Upper lobe of left lung (tissue), 6 donors: ENCODE measurements at regions not wholly inside any gene's neighbourhood (a gene's known extent, or its start where the extent isn't known, plus 50 kb on each side); places are given as distances from the start of the nearest gene placed in this dataset.
A peak's percentile ranks its signal among the peaks of the same experiment; 100 is the strongest.

ENCODE experiments used
- ATAC-seq, 2 donors: fragments of 200-7000 bp; cut with Tn5 transposase; one replicate each; pipeline ENCODE4 v1.9.1; 2022; ENCODE audit warnings: mild to moderate bottlenecking in 2 of 2, moderate library complexity in 2 of 2; ENCODE audit not compliant: low FRiP score in 2 of 2
- DNase-seq, 2 donors: peaks; one replicate each; pipeline ENCODE4 v3.0.0-alpha.2; 2019 to 2020
- H3K27ac ChIP-seq, 4 donors: fragments of 200-600 bp; sonication (generic); one replicate each; pipeline ENCODE4 v1.5.1; 2016 to 2019
- H3K27me3 ChIP-seq, 4 donors: fragments of 200-600 bp; sonication (generic); one replicate each; pipeline ENCODE4 v1.5.1; 2017 to 2019
- H3K36me3 ChIP-seq, 4 donors: fragments of 200-600 bp; sonication (generic); one replicate each; pipeline ENCODE4 v1.5.1; 2016 to 2019
- H3K4me1 ChIP-seq, 4 donors: fragments of 200-600 bp; sonication (generic); one replicate each; pipeline ENCODE4 v1.5.1; 2018 to 2019
- H3K4me3 ChIP-seq, 4 donors: fragments of 200-600 bp; sonication (generic); one replicate each; pipeline ENCODE4 v1.5.1; 2017 to 2019; ENCODE audit warnings: mild to moderate bottlenecking in 2 of 4, moderate library complexity in 1 of 4
- H3K9me3 ChIP-seq, 4 donors: fragments of 200-600 bp; sonication (generic); one replicate each; pipeline ENCODE4 v1.5.1; 2018 to 2019
- CTCF ChIP-seq, 6 experiments: fragments of 450-650 bp in 4 of 6; fragments of 200-600 bp in 2 of 6; sonication (generic) in 2 of 6; IDR thresholded peaks; one replicate each; pipeline ENCODE4 v1.5.1; 2016 to 2019; ENCODE audit warnings: antibody characterized with exemption in 6 of 6
- EP300 ChIP-seq, 4 donors: sonication (generic); formaldehyde crosslinking; IDR thresholded peaks; one replicate each; pipeline ENCODE4 v1.5.1; 2017; ENCODE audit warnings: antibody characterized with exemption in 4 of 4, control low read depth in 2 of 4
- POLR2A ChIP-seq, 4 donors: fragments of 450-650 bp; IDR thresholded peaks; one replicate each; pipeline ENCODE4 v1.5.1; 2016 to 2017; ENCODE audit warnings: antibody characterized with exemption in 4 of 4, mild to moderate bottlenecking in 2 of 4
- POLR2AphosphoS5 ChIP-seq, 2 donors: sonication (generic); formaldehyde crosslinking; IDR thresholded peaks; one replicate each; pipeline ENCODE4 v1.5.1; 2017; ENCODE audit warnings: antibody characterized with exemption in 2 of 2
- WGBS, 2 donors: methylation state at CpG; one replicate each; pipeline ENCODE4 v1.1.5; 2017 to 2018; 5-methylcytosine and 5-hydroxymethylcytosine counted together
- donor health status: DM: no; HTN: no; CAD: no; lungs with moderate emphysema.
- donor health status: DM: no; HTN: yes; CAD: no; lungs with severe emphysema.

DNA sequence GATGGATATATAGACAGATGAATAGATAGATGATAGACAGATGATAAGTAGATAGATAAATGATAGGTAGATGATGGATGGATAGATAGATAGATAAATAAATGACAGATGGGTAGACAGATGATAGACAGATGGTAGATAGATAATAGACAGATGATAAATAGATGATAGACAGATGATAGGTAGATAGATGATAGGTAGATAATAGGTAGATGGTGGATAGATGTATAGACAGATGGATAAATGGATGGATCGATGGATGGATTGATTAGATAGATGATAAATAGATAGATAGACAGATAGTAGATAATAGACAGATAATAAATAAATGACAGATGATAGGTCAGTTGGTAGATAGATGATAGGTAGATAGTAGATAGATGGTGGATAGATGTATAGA is 212.7 kb downstream of the NFATC2 start:
- Histone ChIP-seq H3K27ac (no peak overlapping the region), H3K36me3 (no peaks in the 10 kb centered on the region), H3K9me3 (no peaks in the 10 kb centered on the region), H3K4me3 (no peak overlapping the region), H3K27me3 (no peaks in the 10 kb centered on the region), H3K4me1 (no peaks in the 10 kb centered on the region)
- WGBS, 2 donors, result 89 to 94% methylated on average over 1 of the region's 1 CpG
- TF ChIP-seq CTCF (IDR thresholded peaks at IDR 0.05) (no peak), EP300 (IDR thresholded peaks at IDR 0.05) (no peak), POLR2AphosphoS5 (IDR thresholded peaks at IDR 0.05) (no peak), POLR2A (IDR thresholded peaks at IDR 0.05) (no peak)
- ATAC-seq (no peak), DNase-seq (no peak)

DNA sequence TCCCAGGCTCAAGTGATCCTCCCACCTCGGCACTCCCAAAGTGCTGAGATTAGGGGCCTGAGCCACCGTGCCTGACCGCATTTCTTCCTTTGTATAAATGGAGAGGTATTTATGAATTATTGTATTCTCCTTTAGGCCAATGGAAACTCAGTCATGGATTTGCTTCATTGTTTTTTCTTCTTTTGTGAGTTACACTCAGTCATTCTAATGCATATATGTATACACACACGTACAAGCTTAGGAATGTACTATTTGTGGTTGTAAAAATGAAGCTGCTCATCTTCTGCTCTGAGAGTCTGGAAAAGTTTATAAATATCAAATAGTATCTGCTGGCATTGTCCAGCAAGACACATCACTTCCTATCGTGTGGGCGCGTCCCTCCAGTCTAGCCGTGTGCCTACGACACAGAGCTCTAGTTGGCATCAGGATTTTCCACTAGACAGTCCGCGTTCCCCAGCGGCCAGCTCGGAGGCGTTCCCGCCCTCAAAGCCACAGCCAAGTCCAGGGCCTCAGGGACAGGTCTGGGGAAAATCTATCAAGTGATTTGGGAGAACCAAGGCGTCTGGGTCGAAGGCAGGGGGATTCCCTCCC is 215.2 kb downstream of the NFATC2 start:
- peak in 1 of 2 donors; percentile 65 for DNase-seq
- TF ChIP-seq EP300 (IDR thresholded peaks at IDR 0.05), result no peak
- no peak for TF ChIP-seq POLR2AphosphoS5 (IDR thresholded peaks at IDR 0.05)
- no peak for TF ChIP-seq CTCF (IDR thresholded peaks at IDR 0.05)
- TF ChIP-seq POLR2A (IDR thresholded peaks at IDR 0.05), result no peak
- Histone ChIP-seq H3K9me3 (no peaks in the 10 kb centered on the region), H3K36me3 (no peaks in the 10 kb centered on the region), H3K27me3 (no peaks in the 10 kb centered on the region), H3K4me1 (no peaks in the 10 kb centered on the region), H3K27ac (no peak overlapping the region), H3K4me3 (no peak overlapping the region)
- 67 to 75% methylated on average over 17 of the region's 17 CpGs for WGBS, 2 donors
- peak in 1 of 2 donors; percentile 81 for ATAC-seq

GRCh38 chr20:51326201-51326819 is 216.2 kb downstream of the NFATC2 start:
- no peaks in the 10 kb centered on the region for H3K4me1 ChIP-seq
- H3K27ac ChIP-seq, result no peak overlapping the region
- no peak overlapping the region for H3K4me3 ChIP-seq
- TF ChIP-seq POLR2A (IDR thresholded peaks at IDR 0.05), result no peak
- TF ChIP-seq EP300 (IDR thresholded peaks at IDR 0.05), result no peak
- TF ChIP-seq POLR2AphosphoS5 (IDR thresholded peaks at IDR 0.05), result no peak
- peak in 5 of 6 experiments; percentile 29 to 53 (median 32) for TF ChIP-seq CTCF (IDR thresholded peaks at IDR 0.05)
- H3K9me3 ChIP-seq, result no peaks in the 10 kb centered on the region
- H3K36me3 ChIP-seq, result no peaks in the 10 kb centered on the region
- DNase-seq (peak in 1 of 2 donors; percentile 32), ATAC-seq (peak in 1 of 2 donors; percentile 57)
- no peaks in the 10 kb centered on the region for H3K27me3 ChIP-seq
- 53 to 58% methylated on average over 4 of the region's 4 CpGs for WGBS, 2 donors

- WGBS, 2 donors, result 69 to 77% methylated on average over 7 to 8 of the region's 8 CpGs
- no peaks in the 10 kb centered on the region for H3K9me3 ChIP-seq
- H3K4me3 ChIP-seq, result no peak overlapping the region
- ATAC-seq, result no peak
- no peaks in the 10 kb centered on the region for H3K27me3 ChIP-seq
- no peaks in the 10 kb centered on the region for H3K4me1 ChIP-seq
- TF ChIP-seq EP300 (IDR thresholded peaks at IDR 0.05), result no peak
- no peak for TF ChIP-seq POLR2A (IDR thresholded peaks at IDR 0.05)
- TF ChIP-seq POLR2AphosphoS5 (IDR thresholded peaks at IDR 0.05), result no peak
- no peak for TF ChIP-seq CTCF (IDR thresholded peaks at IDR 0.05)
- H3K36me3 ChIP-seq, result no peaks in the 10 kb centered on the region
- no peak for DNase-seq
- H3K27ac ChIP-seq, result no peak overlapping the region
These were observed 220.3 kb downstream of the NFATC2 start for GRCh38 chr20:51322164-51322707.
